ENCODE measurements at regions not wholly inside any gene's neighbourhood (a gene's known extent, or its start where the extent isn't known, plus 50 kb on each side); places are given as distances from the start of the nearest gene placed in this dataset.

GRCh38 chr5:109958082-109958481, 268.4 kb downstream of the MAN2A1 start:
- TF ChIP-seq, protein P1, sequence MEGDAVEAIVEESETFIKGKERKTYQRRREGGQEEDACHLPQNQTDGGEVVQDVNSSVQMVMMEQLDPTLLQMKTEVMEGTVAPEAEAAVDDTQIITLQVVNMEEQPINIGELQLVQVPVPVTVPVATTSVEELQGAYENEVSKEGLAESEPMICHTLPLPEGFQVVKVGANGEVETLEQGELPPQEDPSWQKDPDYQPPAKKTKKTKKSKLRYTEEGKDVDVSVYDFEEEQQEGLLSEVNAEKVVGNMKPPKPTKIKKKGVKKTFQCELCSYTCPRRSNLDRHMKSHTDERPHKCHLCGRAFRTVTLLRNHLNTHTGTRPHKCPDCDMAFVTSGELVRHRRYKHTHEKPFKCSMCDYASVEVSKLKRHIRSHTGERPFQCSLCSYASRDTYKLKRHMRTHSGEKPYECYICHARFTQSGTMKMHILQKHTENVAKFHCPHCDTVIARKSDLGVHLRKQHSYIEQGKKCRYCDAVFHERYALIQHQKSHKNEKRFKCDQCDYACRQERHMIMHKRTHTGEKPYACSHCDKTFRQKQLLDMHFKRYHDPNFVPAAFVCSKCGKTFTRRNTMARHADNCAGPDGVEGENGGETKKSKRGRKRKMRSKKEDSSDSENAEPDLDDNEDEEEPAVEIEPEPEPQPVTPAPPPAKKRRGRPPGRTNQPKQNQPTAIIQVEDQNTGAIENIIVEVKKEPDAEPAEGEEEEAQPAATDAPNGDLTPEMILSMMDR (IDR thresholded peaks at IDR 0.05; ENCODE audit: low read depth, low read length) = no peak
- Histone ChIP-seq H3K36me3 (no peaks in the 10 kb centered on the region), H3K4me1 (no peaks in the 10 kb centered on the region), H3K9me3 (no peaks in the 10 kb centered on the region), H3K4me3 (ENCODE audit: low read depth, low read length) (no peak overlapping the region), H3K27me3 (no peaks in the 10 kb centered on the region)
- DNase-seq = no peak

- TF ChIP-seq, protein P1 (IDR thresholded peaks at IDR 0.05; ENCODE audit: low read depth, low read length) = peak; percentile 40
- no peak for DNase-seq
Observed at GRCh38 chr5:109959652-109960051, 269.9 kb downstream of the MAN2A1 start.

GRCh38 chr5:109961751-109962150, 272.0 kb downstream of the MAN2A1 start:
- no peak for DNase-seq
- Histone ChIP-seq H3K36me3 (no peaks in the 10 kb centered on the region), H3K4me3 (ENCODE audit: low read depth, low read length) (no peak overlapping the region), H3K9me3 (no peaks in the 10 kb centered on the region), H3K27me3 (no peaks in the 10 kb centered on the region), H3K4me1 (no peaks in the 10 kb centered on the region; the same call in 1 of the 2 replicates)
- TF ChIP-seq, protein P1 (IDR thresholded peaks at IDR 0.05; ENCODE audit: low read depth, low read length) = no peak

More at GRCh38 chr5:109959652-109960051, 269.9 kb downstream of the MAN2A1 start:
- Histone ChIP-seq H3K36me3 (no peaks in the 10 kb centered on the region), H3K9me3 (no peaks in the 10 kb centered on the region), H3K4me1 (no peaks in the 10 kb centered on the region; the same call in 1 of the 2 replicates), H3K4me3 (ENCODE audit: low read depth, low read length) (no peak overlapping the region), H3K27me3 (no peaks in the 10 kb centered on the region)

DNA sequence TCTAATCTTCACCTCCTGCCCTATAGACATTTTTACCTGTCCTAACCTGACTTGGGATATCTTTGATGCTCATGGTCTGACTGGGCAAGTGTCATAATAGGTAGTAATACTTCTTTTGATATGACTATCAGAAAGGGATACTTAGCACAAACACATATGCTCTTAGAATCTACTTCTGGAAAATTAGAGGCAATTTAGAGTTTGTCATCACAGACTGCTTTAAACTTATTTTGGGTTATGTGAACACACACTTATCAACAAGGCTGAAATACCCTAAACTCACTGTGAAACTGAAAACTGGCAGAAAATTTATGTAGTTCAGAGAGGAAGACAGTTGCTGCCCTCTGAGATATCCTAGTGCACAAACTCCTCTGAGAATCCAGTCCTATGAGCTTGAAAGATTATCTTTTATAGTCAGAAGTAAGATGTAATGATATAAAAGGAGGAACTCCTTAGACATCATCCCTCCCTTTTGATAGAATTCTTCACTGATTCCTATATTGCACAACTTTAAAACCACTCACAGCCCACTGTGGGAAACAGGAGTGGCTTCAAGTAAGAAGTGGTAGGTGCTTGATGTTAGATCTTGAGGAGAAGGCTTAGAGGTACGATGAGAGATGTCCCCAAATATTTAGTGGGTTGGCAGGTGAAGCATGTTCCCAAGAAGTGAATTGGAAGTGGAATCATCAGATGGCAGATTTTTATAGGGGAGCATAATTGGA, 273.3 kb downstream of the MAN2A1 start:
- no peak for DNase-seq
- no peaks in the 10 kb centered on the region for H3K36me3 ChIP-seq

GRCh38 chr5:109964136-109964535, 274.4 kb downstream of the MAN2A1 start:
- Histone ChIP-seq H3K36me3 (no peaks in the 10 kb centered on the region), H3K4me3 (ENCODE audit: low read depth, low read length) (no peak overlapping the region), H3K9me3 (no peaks in the 10 kb centered on the region), H3K4me1 (no peaks in the 10 kb centered on the region; the same call in 1 of the 2 replicates), H3K27me3 (no peaks in the 10 kb centered on the region)
- TF ChIP-seq, protein P1 (IDR thresholded peaks at IDR 0.05; ENCODE audit: low read depth, low read length) = no peak
- DNase-seq = no peak

More for the DNA sequence above, 273.3 kb downstream of the MAN2A1 start:
- no peaks in the 10 kb centered on the region; the same call in 1 of the 2 replicates for H3K4me1 ChIP-seq
- TF ChIP-seq, protein P1 (IDR thresholded peaks at IDR 0.05; ENCODE audit: low read depth, low read length) = no peak
- no peaks in the 10 kb centered on the region for H3K9me3 ChIP-seq
- no peaks in the 10 kb centered on the region for H3K27me3 ChIP-seq
- no peak overlapping the region for H3K4me3 ChIP-seq (ENCODE audit: low read depth, low read length)

GRCh38 chr5:109965634-109966033, 275.9 kb downstream of the MAN2A1 start:
- no peaks in the 10 kb centered on the region for H3K27me3 ChIP-seq
- no peak for DNase-seq
- no peaks in the 10 kb centered on the region; the same call in 1 of the 2 replicates for H3K4me1 ChIP-seq
- no peak overlapping the region for H3K4me3 ChIP-seq (ENCODE audit: low read depth, low read length)
- no peaks in the 10 kb centered on the region for H3K36me3 ChIP-seq
- TF ChIP-seq, protein P1 (IDR thresholded peaks at IDR 0.05; ENCODE audit: low read depth, low read length) = no peak
- H3K9me3 ChIP-seq = no peaks in the 10 kb centered on the region
